ENCODE measurements at regions not wholly inside any gene's neighbourhood (a gene's known extent, or its start where the extent isn't known, plus 50 kb on each side); places are given as distances from the start of the nearest gene placed in this dataset.
"Not testable (repeated sequence)": the region's sequence is repeated elsewhere in the genome, so short reads cannot be mapped to it uniquely, and the experiment has no call there.

- DNase-seq (ENCODE audit: low spot score) = not testable (repeated sequence)
These were observed 569.4 kb downstream of the TOX3 start for GRCh38 chr16:51977506-51977905.

GRCh38 chr16:51971184-51971583 lies 575.8 kb downstream of the TOX3 start:
- DNase-seq (ENCODE audit: low spot score) = no peak

- no peak for DNase-seq (ENCODE audit: low spot score)
These were observed 578.2 kb downstream of the TOX3 start for GRCh38 chr16:51968749-51969148.

- DNase-seq (ENCODE audit: low spot score) = no peak
These were observed 579.3 kb downstream of the TOX3 start for GRCh38 chr16:51967646-51968045.

GRCh38 chr16:51960931-51961330 lies 586.0 kb downstream of the TOX3 start:
- DNase-seq (ENCODE audit: low spot score) = no peak

- no peak for DNase-seq (ENCODE audit: low spot score)
These were observed 593.5 kb downstream of the TOX3 start for GRCh38 chr16:51953286-51953985.

- DNase-seq (ENCODE audit: low spot score) = no peak
These were observed 594.4 kb downstream of the TOX3 start for GRCh38 chr16:51952500-51952899.

GRCh38 chr16:51951668-51952298 lies 595.2 kb downstream of the TOX3 start:
- DNase-seq (ENCODE audit: low spot score) = no peak

- DNase-seq (ENCODE audit: low spot score) = no peak
These were observed 596.7 kb downstream of the TOX3 start for GRCh38 chr16:51950118-51950780.

GRCh38 chr16:51949282-51949681 lies 597.7 kb downstream of the TOX3 start:
- no peak for DNase-seq (ENCODE audit: low spot score)

GRCh38 chr16:51941412-51941811 lies 605.5 kb downstream of the TOX3 start:
- DNase-seq (ENCODE audit: low spot score) = no peak

- DNase-seq (ENCODE audit: low spot score) = no peak
These were observed 606.8 kb downstream of the TOX3 start for GRCh38 chr16:51940183-51940582.

- no peak for DNase-seq (ENCODE audit: low spot score)
These were observed 607.5 kb downstream of the TOX3 start for GRCh38 chr16:51939378-51939871.

- no peak for DNase-seq (ENCODE audit: low spot score)
These were observed 608.1 kb downstream of the TOX3 start for GRCh38 chr16:51938861-51939260.

GRCh38 chr16:51937771-51938170 lies 609.2 kb downstream of the TOX3 start:
- no peak for DNase-seq (ENCODE audit: low spot score)

- DNase-seq (ENCODE audit: low spot score) = no peak
These were observed 610.1 kb downstream of the TOX3 start for GRCh38 chr16:51936846-51937245.

GRCh38 chr16:51932317-51932716 lies 614.6 kb downstream of the TOX3 start:
- DNase-seq (ENCODE audit: low spot score) = no peak

GRCh38 chr16:51931653-51932052 lies 615.3 kb downstream of the TOX3 start:
- DNase-seq (ENCODE audit: low spot score) = no peak

- DNase-seq (ENCODE audit: low spot score) = no peak
These were observed 622.2 kb downstream of the TOX3 start for GRCh38 chr16:51924744-51925143.

GRCh38 chr16:51922476-51922875 lies 624.5 kb downstream of the TOX3 start:
- no peak for DNase-seq (ENCODE audit: low spot score)

GRCh38 chr16:51919736-51920135 lies 627.2 kb downstream of the TOX3 start:
- DNase-seq (ENCODE audit: low spot score) = no peak

- DNase-seq (ENCODE audit: low spot score) = no peak
These were observed 630.1 kb downstream of the TOX3 start for GRCh38 chr16:51916814-51917213.

GRCh38 chr16:51916231-51916630 lies 630.7 kb downstream of the TOX3 start:
- no peak for DNase-seq (ENCODE audit: low spot score)
